ENCODE measurements at regions not wholly inside any gene's neighbourhood (a gene's known extent, or its start where the extent isn't known, plus 50 kb on each side); places are given as distances from the start of the nearest gene placed in this dataset.
"Not testable (repeated sequence)": the region's sequence is repeated elsewhere in the genome, so short reads cannot be mapped to it uniquely, and the experiment has no call there.

DNA sequence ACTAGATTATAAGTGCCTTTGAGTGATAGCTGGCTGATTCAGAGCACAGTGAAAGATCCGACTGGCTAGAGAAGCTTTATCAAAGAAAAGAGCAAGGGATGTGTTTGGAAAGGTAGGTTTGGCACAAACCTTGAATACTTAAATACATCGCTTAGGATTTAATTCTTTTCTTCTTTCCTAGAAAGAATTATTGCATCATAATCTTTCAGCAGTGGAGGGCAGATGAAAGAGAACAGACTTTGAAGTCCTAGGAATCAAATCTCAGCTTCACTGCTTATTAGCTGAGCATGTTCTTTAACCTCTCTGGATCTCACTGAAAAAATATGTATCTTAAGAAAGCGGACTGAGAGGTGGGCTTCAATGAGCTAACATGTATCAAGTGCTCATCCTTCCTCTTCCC is 122.8 kb downstream of the ZNF365 start:
- DNase-seq (ENCODE audit: low spot score) = no peak

DNA sequence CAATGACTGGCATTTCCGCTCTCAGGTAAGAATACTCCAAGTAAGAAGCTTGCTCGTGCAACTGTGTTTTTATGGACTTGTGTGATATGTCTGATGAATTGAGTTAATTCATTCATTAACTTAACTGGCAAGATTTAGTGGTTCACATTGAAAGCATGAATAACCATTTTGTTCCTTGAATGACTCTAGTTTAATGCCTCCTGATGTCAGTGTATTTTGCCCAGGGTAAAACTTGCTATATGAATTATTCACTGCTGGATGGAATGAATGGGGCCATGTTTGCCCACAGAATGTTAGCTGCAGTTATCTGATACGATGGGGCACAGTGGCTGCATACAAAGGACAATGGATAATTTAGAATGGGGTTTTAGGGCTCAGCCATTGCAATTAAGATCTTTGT is 124.1 kb downstream of the ZNF365 start:
- DNase-seq (ENCODE audit: low spot score) = no peak

DNA sequence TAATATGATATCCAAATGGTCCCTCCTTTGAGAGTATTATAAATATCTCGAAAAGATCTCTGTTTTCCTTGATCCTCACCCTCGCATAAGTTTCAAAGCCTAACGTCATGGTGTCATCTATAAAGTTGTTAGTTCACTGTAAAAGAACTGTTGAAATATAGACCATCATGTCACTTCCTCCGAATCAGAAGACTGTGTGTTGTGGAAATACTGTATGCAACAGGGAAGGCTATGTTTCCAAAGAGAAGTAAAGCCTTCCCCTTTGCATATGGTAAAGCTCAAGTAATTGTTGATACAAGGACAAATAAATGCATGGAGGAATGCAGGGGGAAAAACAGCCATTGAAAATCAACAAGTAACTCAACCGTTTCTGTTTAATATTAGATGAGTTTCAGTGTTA is 125.9 kb downstream of the ZNF365 start:
- DNase-seq (ENCODE audit: low spot score) = not testable (repeated sequence)

DNA sequence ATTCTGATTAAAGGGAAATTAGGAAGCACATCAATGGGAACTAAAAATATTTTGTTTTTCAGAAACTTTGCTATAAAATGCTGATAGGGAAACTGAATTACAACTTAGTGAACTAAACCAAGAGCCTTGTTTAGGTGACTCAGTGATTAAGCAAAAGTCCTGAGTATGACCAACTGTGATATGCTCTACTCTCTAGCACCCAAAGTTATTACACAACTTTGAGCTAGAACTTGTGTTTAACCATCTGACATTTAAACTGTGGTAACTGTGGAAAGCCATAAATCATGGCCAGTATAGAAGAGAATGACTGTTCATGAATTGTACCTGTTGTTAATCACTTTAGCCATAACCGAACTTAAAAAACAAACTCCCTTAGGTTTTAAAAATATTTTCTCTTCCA is 127.4 kb downstream of the ZNF365 start:
- DNase-seq (ENCODE audit: low spot score) = no peak

DNA sequence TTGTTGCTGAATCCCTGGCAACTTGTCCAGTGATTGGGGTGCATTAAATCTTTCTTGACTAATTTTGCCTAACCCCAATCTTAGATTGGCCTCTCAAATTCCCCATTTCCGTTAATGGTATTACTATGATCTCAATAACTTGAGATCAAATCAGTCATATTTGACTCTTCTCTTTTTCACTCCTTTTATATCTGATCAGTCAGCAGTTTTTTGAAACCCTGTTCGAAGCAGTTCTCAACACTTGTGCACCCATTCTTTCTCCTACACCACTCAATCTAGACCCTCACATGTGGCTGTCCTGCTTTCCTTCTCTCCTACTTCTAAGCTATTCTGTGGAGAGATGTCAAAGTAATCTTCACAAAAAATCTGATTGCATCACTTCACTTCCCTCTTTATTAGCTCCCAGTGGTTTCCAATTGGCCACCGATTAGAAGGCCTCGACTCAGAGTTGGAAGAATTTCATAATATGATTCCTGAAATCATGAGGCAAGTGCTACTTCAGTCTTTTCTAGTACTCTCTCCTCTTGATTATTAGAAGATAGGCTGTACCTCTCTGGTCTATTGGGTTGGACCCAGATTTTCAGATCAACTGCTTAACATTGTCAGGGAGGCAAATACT is 128.9 kb downstream of the ZNF365 start:
- DNase-seq (ENCODE audit: low spot score) = no peak

DNA sequence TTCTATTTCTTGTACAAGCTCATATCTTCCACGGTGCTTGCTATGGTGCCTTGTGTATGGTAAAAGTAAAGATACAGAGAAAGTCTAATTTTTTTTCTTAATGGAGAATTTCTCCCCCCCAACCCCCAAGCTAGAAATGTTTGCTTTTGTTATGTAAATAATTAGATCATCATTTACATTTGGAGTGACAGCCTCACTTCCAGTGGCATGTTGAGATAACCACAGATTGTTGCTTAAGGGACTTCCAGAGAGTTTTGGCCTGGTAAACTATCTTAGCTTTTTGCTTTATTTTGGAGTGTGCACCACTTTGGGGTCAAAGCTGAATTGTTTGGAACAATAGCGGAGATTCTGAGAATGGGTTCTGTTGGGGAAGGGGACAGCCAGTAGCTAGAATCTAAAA is 129.7 kb downstream of the ZNF365 start:
- no peak for DNase-seq (ENCODE audit: low spot score)

DNA sequence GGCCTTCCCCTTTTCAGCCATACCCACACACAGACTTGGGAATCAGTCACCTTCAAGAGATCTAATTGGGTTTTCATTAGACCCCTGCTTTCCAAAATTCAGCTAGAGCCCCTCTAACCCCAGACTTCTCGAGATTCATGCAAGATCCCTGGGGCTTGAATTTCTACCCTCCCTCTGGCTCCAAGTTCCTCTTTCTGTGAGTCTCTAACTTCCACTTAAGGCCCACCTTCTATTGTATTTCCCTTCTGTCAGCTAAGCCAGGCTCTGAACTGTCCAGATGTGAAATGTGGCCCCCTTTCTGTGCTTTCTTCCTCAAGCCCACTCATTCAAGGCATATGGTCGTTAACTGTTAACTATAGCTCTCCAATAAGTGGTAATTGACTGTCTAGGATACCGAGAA is 132.2 kb downstream of the ZNF365 start:
- no peak for DNase-seq (ENCODE audit: low spot score)

DNA sequence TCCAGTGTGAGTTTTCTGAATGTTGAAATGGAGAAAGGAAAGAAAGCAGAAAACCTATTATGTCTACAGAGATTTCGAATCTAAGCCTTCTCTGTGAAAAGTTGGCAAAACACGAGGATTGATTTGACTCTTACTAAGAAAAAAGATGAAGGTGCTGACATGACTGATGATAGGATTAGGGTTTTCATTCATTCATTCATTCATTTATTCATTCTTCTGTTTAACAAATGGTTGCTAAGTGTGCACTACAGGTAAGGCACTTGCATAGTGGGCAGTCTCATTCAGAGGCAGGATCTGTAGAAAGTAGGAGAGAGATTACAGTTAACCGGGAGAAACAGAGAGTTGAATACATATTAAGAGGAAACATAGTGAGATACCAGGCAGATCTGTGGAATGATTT is 137.1 kb downstream of the ZNF365 start:
- DNase-seq (ENCODE audit: low spot score) = no peak

DNA sequence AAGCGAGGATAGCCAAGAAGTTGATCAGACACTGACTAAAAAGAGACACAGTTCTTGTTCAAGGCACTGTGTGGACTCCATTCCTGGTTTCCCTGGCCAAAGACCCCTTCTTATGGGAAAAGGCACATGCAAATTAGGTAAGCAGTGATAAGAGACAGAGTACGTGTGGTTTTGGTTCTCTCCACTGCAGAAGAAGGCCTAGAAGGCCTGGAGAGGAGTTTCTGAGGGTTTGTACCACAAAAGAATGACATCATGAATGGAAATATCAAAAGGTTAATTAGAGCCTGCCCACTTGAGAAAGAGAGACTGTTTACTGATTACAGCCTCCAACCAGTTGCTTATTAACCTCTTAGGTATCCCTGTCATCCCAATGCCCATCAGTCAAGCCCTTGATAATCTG is 137.5 kb downstream of the ZNF365 start:
- no peak for DNase-seq (ENCODE audit: low spot score)

DNA sequence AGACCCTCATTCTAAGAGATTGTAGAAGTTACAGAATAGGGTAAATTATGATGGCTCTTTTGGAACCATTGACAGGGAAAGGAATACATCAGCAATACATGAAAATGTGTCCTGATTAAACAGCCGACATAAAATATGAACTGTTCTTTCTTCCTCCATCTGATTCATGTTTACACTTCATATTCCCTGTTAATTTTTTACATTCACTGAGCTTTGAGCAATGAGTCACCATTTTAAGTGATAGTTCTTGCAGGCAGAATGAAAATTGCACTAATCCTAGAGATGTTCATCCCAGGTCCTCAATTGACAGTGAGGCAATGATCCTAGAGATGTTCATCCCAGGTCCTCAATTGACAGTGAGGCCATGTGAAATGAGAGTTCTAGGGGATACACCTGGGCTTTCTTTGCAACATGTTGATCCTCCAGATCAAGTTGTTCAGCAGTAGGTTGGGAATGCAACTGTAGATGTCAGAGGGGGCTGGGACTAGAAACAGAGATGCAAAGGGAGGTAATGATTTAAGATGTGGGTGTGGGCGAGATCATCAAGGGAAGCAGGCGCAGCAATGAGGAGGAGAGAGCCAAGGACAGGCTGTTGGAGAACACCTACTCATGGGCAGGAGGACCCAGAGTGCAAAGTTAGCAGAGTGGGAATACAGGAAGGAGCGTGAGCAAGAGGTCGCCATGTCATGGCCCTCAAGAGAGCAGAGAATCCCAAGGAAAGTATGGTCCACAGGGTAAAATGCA is 138.7 kb downstream of the ZNF365 start:
- DNase-seq (ENCODE audit: low spot score) = no peak

DNA sequence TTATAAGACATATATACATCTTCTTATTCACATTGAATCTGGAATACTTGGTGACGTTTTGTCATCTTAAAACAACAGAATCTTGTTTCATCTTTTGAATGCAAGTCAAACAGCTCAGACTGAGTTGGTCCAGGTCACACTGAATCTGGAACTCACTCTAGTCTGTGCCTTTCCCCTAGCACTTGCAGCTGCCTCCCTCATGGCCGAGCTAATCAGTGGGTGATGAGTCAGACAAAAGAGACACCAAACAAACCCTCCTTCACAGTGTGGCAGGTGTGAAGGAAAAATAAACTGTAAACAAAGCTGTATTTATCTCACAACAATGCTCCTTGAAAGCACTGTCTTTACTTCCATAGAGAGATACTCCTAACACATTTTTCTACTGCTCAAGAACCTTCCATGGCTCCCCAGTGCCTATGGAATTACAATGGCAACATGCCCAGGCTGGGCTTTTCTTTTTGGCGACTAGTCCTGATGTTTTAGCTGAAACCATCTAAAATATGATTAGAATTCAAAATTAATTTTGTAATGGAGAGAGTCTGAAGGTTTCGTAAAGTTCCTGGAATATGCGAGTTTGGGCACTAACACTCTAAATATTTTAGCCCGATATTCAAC is 140.0 kb downstream of the ZNF365 start:
- no peak for DNase-seq (ENCODE audit: low spot score)

DNA sequence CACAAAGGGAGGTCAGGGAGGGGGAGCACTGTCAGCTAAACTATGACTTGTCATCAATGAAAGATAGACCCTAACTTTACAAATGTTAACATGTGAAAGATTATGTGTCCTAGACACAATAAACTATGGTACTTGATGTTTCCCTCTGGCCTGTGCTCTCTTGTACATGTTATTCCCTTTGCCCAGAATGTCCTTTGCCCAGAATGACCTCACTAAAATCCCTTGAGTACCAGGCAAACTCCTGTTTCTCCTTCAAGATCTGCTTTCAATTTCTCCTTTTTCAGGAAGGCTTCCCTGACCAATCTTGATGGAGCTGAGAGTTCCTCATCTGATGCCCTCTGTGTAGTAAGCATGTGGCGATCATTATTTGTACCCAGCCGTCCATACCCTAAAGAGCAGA is 143.1 kb downstream of the ZNF365 start:
- no peak for DNase-seq (ENCODE audit: low spot score)

DNA sequence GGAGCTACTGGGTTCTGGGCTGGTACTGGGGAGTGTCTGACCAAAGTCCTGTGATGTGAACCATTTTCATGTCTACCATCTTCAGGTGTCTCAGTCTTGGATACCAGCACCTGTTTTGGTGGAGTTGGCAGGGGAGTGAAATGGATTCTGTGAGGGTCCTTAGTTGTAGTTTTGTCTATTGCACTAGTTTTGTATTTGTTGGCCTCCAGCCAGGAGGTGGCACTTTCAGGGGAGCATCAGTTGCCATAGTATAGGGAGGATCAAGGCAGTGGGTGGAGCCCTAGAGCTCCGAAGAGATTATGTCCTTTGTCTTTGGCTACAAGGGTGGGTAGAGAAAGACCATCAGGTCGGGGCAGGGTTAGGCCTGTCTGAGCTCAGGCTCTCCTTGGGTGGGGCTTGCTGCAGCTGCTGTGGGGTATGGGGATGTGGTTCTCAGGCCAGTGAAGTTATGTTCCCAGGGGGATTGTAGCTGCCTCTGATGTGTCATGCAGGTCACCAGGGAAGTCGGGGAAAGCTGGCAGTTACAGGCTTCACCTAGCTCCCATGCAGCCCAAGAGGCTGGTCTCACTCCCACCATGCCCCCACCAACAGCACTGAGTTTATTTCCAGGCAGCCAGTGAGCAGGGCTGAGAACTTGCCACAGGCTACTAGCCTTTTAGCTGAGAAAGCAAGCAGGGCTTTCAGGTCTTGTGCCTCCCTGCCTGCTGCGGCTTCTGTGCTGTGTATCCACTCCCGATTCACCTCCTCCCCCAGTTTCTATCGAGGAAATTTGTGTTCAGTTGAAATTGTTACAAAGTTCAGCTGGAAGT is 153.1 kb downstream of the ZNF365 start:
- no peak for DNase-seq (ENCODE audit: low spot score)

DNA sequence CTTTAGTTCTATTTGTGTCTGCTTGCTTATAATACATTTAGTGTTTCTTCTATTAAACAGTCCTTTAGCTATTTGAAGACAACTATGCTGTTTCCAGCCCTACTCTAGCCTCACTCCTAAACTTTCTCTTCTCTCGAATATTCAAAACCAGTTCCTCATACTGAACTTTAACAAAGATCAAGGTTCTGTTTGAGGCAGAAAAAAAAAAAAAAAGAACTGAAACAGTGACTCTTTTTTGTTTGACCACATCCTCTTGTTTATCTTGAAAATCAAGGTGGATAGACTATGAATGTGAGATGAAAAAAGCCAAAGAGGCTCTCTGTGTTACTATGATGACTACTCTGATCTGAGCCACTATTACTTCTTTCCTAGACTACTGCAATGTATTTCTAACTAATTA is 154.3 kb downstream of the ZNF365 start:
- no peak for DNase-seq (ENCODE audit: low spot score)

DNA sequence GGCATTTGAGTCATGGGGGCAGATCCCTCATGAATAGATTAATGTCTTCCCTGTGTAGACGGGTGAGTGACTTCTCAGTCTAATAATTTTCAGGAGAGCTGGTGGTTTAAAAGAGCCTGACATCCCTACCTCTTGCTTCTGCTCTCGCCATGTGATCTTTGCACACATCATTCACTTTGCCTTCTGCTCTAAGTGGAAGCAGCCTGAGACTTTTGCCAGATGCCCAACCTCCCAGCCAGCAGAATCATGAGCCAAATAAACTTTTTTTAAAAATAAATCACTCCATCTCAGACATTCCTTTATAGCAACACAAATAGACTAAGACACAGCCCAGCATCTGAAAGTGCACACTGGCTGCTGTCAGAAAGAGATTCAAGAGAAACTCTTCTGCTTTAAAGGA is 155.2 kb downstream of the ZNF365 start:
- DNase-seq (ENCODE audit: low spot score) = no peak

DNA sequence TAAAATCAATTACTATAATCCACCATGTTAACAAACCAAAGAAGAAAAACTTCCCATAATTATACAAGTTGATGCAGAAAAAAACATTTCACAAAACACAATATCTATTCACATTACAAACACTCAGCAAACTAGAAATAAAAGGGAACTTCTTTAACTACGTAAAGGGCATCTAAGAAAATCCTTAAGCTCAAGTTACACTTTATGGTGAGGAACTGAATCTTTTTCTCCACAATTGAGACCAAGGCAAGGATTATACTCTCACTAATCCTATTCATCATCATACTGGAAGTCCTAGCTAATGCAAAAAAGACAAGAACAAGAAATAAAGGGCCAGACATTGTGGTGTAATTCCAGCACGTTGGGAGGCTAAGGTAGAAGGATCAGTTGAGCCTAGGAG is 159.9 kb downstream of the ZNF365 start:
- DNase-seq (ENCODE audit: low spot score) = no peak

DNA sequence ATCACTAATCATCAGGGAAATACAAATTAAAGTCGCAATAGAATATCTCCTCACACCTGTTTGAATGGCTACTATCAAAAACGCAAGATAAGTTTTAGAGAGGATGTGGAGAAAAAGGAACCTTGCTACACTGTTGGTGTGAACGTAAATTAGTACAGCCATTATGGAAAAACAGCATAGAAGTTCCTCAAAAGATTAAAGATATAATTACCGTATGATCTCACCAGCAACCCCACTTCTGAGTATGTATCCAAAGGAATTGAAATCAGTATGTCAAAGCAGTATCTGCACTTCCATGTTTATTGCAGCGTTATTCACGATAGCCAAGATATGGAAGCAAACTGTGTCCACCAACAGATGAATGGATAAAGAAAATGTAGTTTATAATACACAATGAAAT is 164.4 kb downstream of the ZNF365 start:
- DNase-seq (ENCODE audit: low spot score) = no peak

DNA sequence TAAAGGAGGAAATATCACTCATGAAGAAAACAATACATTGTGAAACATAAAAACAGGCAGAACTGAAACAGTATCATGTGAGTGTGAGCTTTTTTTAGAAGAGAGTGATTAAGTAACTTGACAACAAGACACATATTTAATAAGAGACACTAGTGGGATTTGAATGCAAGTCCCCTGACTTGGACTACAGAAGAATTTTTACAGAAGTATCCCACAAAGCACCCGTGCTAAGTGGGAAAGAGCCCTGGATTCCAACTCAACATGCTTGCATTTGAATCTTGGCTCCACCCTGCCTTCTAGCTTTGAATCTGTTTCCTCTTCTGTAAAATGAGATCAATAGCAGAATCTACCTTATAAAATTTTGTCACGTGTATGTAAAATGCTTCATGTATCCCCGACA is 166.2 kb downstream of the ZNF365 start:
- DNase-seq (ENCODE audit: low spot score) = no peak

DNA sequence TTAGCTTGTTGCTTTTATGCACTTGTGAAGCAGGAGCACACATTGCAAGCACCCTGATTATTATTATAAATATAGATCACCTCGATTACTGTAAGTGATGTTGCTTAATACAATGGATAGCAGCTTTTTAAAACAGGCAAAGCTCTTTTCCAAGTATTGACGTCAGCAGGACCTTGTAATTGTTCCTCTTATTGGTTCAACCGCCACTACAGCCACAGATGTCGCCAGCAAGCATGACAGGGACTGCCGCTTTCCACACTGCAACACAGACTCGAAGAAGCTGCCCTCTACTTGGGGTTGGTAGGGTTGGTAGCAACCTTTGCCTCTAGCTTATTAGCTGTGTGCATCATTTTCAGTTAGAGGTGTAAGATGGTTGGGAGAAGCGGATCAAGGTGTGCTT is 167.6 kb downstream of the ZNF365 start:
- no peak for DNase-seq (ENCODE audit: low spot score)

DNA sequence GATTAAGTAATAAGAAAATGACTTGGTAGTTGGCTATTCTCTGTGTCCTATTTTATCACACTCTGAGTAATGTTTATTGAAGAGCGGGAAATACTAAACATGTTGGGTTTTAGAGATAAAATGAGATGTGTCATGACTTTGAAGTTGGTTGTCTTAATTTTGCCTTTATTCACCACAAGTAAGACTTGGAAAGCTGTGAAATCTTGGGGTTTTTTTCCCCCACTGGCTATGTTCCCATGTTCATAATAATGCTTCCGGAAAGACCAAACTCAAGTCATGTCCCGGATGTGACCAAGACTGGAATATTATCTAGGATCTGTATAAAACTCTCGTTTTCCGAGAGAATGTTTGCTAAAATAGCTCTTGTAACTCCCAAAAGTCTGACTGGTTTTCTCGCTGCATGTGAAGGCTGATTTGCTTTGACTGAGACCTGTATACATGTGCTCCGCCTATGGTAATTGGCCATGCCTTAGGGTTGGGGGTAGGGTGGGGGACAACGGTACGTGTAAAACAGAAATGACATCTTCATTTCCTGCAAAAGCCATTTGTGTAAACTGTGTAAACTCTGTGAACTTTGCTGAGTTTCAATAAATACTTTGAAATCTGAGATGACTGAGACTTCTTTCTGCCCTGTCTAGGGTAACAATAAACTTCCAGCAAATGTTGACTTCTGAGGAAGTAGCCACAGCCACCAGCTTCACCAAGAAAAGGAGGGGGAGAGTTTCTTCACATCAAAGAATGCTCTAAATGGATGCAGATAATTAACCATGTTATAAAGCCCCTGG is 169.6 kb downstream of the ZNF365 start:
- no peak for DNase-seq (ENCODE audit: low spot score)

DNA sequence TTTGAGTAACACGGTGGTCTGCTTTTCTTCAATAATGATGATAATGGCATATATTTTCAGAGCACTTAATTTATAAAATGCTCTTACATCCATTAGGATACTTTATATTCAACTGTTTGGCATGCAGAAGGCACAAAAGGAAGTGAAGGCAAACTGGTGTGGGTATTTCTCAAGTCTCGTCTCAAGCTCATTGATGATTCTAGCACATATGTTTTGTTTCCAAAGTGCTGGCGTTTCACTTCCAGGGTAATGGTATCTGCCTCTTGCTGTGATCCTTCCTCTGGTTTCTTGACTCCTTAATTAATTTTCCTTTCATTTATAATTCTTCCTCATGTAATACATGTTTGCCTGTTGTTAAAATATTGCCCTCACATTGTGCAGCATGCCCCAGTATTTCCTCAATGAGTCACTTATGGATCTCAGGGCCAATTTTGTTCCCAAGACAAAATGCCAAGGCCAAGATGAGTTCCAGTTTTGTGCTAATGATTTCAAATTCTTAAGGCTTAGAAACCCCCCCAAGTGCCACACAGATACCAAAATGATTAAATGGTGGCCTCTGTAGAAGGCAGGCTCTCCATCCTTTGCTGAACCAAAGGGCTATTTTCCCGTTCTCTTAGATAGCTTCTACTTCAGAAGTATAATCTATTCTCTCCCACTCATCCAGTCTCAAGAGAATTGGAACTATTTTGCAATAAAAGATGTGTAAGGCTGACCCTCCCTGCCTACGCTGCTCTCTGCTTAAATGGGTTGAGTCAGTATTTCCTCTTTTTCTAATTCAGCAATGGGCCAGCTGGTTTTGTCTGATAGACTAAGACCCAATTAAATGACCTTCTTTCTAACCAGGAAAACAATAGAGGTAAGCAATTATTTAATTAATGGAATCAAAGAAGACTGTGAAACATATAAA is 171.2 kb downstream of the ZNF365 start:
- DNase-seq (ENCODE audit: low spot score) = no peak

Data from AG08396 (cell line).